ENCODE measurements at regions not wholly inside any gene's neighbourhood (a gene's known extent, or its start where the extent isn't known, plus 50 kb on each side); places are given as distances from the start of the nearest gene placed in this dataset.
A peak's percentile ranks its signal among the peaks of the same experiment; 100 is the strongest.

DNA sequence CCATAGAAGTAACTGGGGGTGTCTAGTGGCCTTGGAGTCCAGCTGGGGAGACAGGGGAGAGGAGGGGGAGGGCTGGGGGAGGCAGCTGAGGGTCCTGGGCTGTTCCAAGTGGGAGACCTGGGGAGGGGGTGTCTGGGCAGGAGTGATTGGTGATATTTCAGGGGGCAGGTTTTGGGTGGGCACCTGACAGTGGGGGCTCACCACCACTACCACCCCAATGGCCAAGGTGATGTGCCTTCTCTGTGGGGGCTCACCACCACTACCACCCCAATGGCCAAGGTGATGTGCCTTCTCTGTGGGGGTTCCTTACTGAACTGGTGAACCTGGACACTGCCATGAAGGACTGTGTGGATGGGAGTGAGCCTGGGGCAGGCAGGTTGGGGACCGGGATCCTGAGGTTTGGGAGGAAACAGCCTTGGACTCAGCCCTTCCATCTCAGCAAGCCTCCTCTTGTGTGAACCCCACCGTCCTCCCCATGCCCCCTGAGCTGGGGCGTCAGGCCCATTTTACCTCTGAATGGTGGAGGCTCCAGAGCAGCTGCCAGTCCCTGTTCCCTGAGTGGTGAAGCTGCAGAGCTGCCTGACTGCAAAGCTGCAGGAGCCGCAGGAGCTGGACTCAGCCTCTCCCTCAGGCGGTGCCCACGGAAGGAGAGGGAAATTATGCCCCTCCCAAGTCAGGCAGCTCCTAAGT is 50.6 kb upstream of the ZNF716 start:
- peak; percentile 3 for DNase-seq (ENCODE audit: low spot score)
- in situ Hi-C loops (cut with MboI; ENCODE audit: low pct_unique_long_range_greater_than_20kb, low sequenced_read_pairs, unreplicated experiment): no loop called here
- TF ChIP-seq, protein P1, sequence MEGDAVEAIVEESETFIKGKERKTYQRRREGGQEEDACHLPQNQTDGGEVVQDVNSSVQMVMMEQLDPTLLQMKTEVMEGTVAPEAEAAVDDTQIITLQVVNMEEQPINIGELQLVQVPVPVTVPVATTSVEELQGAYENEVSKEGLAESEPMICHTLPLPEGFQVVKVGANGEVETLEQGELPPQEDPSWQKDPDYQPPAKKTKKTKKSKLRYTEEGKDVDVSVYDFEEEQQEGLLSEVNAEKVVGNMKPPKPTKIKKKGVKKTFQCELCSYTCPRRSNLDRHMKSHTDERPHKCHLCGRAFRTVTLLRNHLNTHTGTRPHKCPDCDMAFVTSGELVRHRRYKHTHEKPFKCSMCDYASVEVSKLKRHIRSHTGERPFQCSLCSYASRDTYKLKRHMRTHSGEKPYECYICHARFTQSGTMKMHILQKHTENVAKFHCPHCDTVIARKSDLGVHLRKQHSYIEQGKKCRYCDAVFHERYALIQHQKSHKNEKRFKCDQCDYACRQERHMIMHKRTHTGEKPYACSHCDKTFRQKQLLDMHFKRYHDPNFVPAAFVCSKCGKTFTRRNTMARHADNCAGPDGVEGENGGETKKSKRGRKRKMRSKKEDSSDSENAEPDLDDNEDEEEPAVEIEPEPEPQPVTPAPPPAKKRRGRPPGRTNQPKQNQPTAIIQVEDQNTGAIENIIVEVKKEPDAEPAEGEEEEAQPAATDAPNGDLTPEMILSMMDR (IDR thresholded peaks at IDR 0.05; ENCODE audit: extremely low read depth, insufficient read depth, missing control alignments): no peak

DNA sequence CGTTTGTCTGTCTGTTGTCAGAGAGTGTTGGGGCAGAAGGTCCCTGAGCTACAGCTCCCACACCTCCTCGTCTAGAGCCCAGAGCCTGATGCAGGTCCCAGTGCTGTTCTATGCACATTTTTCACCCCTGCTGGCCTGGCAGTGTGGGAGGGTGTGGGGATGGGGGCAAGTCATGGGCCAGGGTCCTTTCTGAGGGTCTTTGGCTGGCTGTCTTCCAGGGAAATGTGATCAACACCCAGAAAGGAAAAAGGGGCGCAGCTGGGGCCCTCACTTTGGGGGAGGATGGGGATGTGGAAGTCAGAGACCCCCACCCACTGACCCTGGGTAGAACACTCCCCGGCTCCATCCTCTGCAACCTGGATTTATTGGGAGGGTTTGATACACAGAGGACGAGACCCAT is 50.0 kb upstream of the ZNF716 start:
- TF ChIP-seq, protein P1 (IDR thresholded peaks at IDR 0.05; ENCODE audit: extremely low read depth, insufficient read depth, missing control alignments): no peak
- in situ Hi-C loops (cut with MboI; ENCODE audit: low pct_unique_long_range_greater_than_20kb, low sequenced_read_pairs, unreplicated experiment): no loop called here

More for the DNA sequence above, 50.0 kb upstream of the ZNF716 start:
- peak; percentile 15 for DNase-seq (ENCODE audit: low spot score)
